Central memory CD8-positive, alpha-beta T cell (primary cell): ENCODE measurements at regions not wholly inside any gene's neighbourhood (a gene's known extent, or its start where the extent isn't known, plus 50 kb on each side); places are given as distances from the start of the nearest gene placed in this dataset.

Source experiments
- ATAC-seq: fragments of 150-1000 bp; cut with Tn5 transposase; replicated peaks from 2 replicates; pipeline ENCODE4 v1.10.0; 2022; ENCODE audit warnings: mild to moderate bottlenecking, moderate FRiP score, moderate number of reproducible peaks; ENCODE audit not compliant: poor library complexity, severe bottlenecking; ENCODE audit errors: extremely low read depth
- DNase-seq, 2 donors: peaks; one replicate each; pipeline ENCODE4 v3.0.0; 2021; ENCODE audit warnings: low spot score in 2 of 2
- H3K27ac Mint-ChIP-seq: one replicate; pipeline ENCODE4 v1.8.0; 2022; ENCODE audit warnings: low read depth, mild to moderate bottlenecking, moderate library complexity, mixed read lengths
- H3K27me3 Mint-ChIP-seq: one replicate; pipeline ENCODE4 v1.8.0; 2022; ENCODE audit warnings: mixed read lengths
- H3K36me3 Mint-ChIP-seq: one replicate; pipeline ENCODE4 v1.8.0; 2022; ENCODE audit warnings: mild to moderate bottlenecking, moderate library complexity, mixed read lengths; ENCODE audit not compliant: insufficient read depth
- H3K4me1 Mint-ChIP-seq: one replicate; pipeline ENCODE4 v1.8.0; 2022; ENCODE audit warnings: mixed read lengths
- H3K4me3 Mint-ChIP-seq: one replicate; pipeline ENCODE4 v1.8.0; 2022; ENCODE audit warnings: mild to moderate bottlenecking, moderate library complexity, mixed read lengths
- H3K9me3 Mint-ChIP-seq: one replicate; pipeline ENCODE4 v1.8.0; 2022; ENCODE audit warnings: mixed read lengths

- DNase-seq: no peak
- Mint-ChIP-seq H3K27me3 (peaks cover 65% of the 10 kb centered on the region), H3K4me1 (no peaks in the 10 kb centered on the region), H3K27ac (no peak overlapping the region), H3K9me3 (no peaks in the 10 kb centered on the region), H3K4me3 (no peak overlapping the region), H3K36me3 (no peaks in the 10 kb centered on the region)
- ATAC-seq: no peak
These were observed 140.1 kb downstream of the ATP23 start for GRCh38 chr12:58081488-58081887.

GRCh38 chr12:58082996-58083395, 141.6 kb downstream of the ATP23 start:
- H3K36me3 Mint-ChIP-seq: no peaks in the 10 kb centered on the region
- H3K27me3 Mint-ChIP-seq: peaks cover 75% of the 10 kb centered on the region
- ATAC-seq (no peak), DNase-seq (no peak)
- H3K4me1 Mint-ChIP-seq: no peaks in the 10 kb centered on the region
- H3K9me3 Mint-ChIP-seq: no peaks in the 10 kb centered on the region
- no peak overlapping the region for H3K27ac Mint-ChIP-seq
- H3K4me3 Mint-ChIP-seq: no peak overlapping the region

- H3K27ac Mint-ChIP-seq: no peak overlapping the region
- no peaks in the 10 kb centered on the region for H3K9me3 Mint-ChIP-seq
- ATAC-seq (no peak), DNase-seq (no peak)
- H3K27me3 Mint-ChIP-seq: peaks cover 48% of the 10 kb centered on the region
- no peak overlapping the region for H3K4me3 Mint-ChIP-seq
- no peaks in the 10 kb centered on the region for H3K4me1 Mint-ChIP-seq
- no peaks in the 10 kb centered on the region for H3K36me3 Mint-ChIP-seq
These were observed 144.6 kb downstream of the ATP23 start for GRCh38 chr12:58086006-58086405.

DNA sequence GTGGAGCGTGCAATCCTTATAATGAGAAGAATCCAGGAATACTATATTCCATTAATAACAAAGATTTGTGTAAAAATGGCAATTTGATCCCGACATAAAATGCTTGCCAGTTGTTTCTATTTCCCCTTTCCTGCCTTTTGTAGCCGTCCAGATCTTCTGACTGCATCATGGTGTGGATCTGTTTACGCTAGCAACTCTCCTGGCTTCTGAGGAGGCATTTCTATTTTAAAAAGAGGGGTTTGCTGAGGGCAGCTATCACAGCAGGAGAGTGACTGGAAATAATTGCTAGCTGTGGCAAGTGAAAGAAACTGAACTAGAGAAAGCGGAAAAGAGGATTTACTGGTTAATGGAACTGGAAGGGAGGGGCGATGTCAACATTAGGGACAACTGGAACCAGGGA, 145.6 kb downstream of the ATP23 start:
- H3K27me3 Mint-ChIP-seq: peaks cover 46% of the 10 kb centered on the region
- DNase-seq: no peak
- H3K4me3 Mint-ChIP-seq: no peak overlapping the region
- no peaks in the 10 kb centered on the region for H3K4me1 Mint-ChIP-seq
- H3K36me3 Mint-ChIP-seq: no peaks in the 10 kb centered on the region
- H3K9me3 Mint-ChIP-seq: no peaks in the 10 kb centered on the region
- no peak overlapping the region for H3K27ac Mint-ChIP-seq
- no peak for ATAC-seq

GRCh38 chr12:58087423-58088127, 146.2 kb downstream of the ATP23 start:
- no peak overlapping the region for H3K27ac Mint-ChIP-seq
- H3K4me1 Mint-ChIP-seq: no peaks in the 10 kb centered on the region
- no peak overlapping the region for H3K4me3 Mint-ChIP-seq
- no peaks in the 10 kb centered on the region for H3K9me3 Mint-ChIP-seq
- peaks cover 48% of the 10 kb centered on the region for H3K27me3 Mint-ChIP-seq
- ATAC-seq (no peak), DNase-seq (no peak)
- no peaks in the 10 kb centered on the region for H3K36me3 Mint-ChIP-seq

DNA sequence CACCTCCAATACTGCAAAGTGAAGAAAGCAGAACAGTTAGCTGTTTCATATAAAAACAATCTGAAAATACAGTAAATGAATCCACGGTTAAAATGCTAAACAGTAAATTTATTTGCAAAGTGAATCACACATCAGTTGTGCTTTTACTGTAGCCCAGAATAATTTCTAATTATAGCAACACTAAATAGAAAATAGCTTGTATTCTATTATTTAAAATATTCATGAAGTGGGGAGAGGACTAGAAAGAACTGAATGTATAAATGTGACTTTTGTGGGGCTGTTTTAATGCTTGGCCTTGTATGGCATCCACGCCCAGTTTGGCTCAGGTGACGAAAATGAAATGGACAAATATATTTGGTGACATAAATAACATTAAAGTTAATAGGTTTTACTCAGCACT, 148.2 kb downstream of the ATP23 start:
- Mint-ChIP-seq H3K27ac (no peak overlapping the region), H3K27me3 (peaks cover 52% of the 10 kb centered on the region), H3K4me1 (no peaks in the 10 kb centered on the region), H3K4me3 (no peak overlapping the region), H3K36me3 (no peaks in the 10 kb centered on the region), H3K9me3 (no peaks in the 10 kb centered on the region)
- ATAC-seq (no peak), DNase-seq (no peak)

DNA sequence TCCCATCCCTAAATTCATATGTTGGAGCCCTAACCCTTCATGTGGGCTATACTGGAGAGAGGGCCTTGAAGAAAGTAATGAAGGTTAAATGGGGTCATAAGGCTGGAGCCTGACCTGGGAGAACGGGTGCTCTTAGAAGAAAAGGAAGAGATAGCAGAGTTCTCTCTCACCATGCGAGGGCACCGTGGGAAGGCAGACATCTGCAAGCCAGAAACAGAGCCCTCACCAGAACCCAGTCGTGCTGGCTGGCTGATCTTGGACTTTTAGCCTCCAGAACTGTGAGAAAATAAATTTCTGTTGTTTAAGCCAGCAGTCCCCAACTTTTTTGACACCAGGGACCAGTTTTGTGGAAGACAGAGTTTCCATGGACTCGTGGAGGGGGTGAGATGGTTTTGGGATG, 149.3 kb downstream of the ATP23 start:
- peaks cover 45% of the 10 kb centered on the region for H3K27me3 Mint-ChIP-seq
- no peak for ATAC-seq
- no peaks in the 10 kb centered on the region for H3K4me1 Mint-ChIP-seq
- H3K27ac Mint-ChIP-seq: no peak overlapping the region
- no peak for DNase-seq
- H3K9me3 Mint-ChIP-seq: no peaks in the 10 kb centered on the region
- H3K4me3 Mint-ChIP-seq: no peak overlapping the region
- no peaks in the 10 kb centered on the region for H3K36me3 Mint-ChIP-seq

- DNase-seq: no peak
- Mint-ChIP-seq H3K36me3 (no peaks in the 10 kb centered on the region), H3K4me1 (no peaks in the 10 kb centered on the region), H3K27ac (no peak overlapping the region), H3K9me3 (no peaks in the 10 kb centered on the region), H3K27me3 (peaks cover 37% of the 10 kb centered on the region), H3K4me3 (no peak overlapping the region)
- ATAC-seq: no peak
These were observed 153.6 kb downstream of the ATP23 start for GRCh38 chr12:58095002-58095401.

- H3K9me3 Mint-ChIP-seq: no peaks in the 10 kb centered on the region
- no peak overlapping the region for H3K4me3 Mint-ChIP-seq
- H3K36me3 Mint-ChIP-seq: no peaks in the 10 kb centered on the region
- ATAC-seq: no peak
- H3K4me1 Mint-ChIP-seq: no peaks in the 10 kb centered on the region
- DNase-seq: no peak
- peaks cover 35% of the 10 kb centered on the region for H3K27me3 Mint-ChIP-seq
- no peak overlapping the region for H3K27ac Mint-ChIP-seq
These were observed 156.4 kb downstream of the ATP23 start for GRCh38 chr12:58097741-58098140.

- Mint-ChIP-seq H3K36me3 (no peaks in the 10 kb centered on the region), H3K9me3 (no peaks in the 10 kb centered on the region), H3K4me1 (no peaks in the 10 kb centered on the region), H3K27ac (no peak overlapping the region), H3K27me3 (peaks cover 21% of the 10 kb centered on the region), H3K4me3 (no peak overlapping the region)
- no peak for ATAC-seq
- no peak for DNase-seq
These were observed 158.1 kb downstream of the ATP23 start for GRCh38 chr12:58099476-58099875.

DNA sequence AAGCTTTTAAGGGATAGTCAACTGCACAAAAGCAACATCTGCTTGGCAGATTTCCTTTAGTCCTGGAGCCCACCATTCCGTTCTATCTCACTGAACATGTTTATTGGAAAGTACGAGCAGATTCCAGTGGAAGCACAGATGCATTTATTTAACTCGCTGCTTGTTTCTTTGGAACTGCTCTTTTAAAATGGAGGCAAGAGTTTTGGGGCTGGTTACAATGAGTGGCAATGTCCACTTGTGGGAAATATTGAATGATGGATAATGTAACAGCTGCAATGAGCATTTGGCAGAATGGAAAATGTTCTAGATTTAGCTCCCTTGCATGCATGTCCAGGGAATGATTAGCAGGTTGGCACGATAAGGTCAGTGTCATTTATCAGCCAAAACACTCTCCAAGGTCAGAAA, 163.0 kb downstream of the ATP23 start:
- H3K27me3 Mint-ChIP-seq: peaks cover 18% of the 10 kb centered on the region
- H3K27ac Mint-ChIP-seq: no peak overlapping the region

DNA sequence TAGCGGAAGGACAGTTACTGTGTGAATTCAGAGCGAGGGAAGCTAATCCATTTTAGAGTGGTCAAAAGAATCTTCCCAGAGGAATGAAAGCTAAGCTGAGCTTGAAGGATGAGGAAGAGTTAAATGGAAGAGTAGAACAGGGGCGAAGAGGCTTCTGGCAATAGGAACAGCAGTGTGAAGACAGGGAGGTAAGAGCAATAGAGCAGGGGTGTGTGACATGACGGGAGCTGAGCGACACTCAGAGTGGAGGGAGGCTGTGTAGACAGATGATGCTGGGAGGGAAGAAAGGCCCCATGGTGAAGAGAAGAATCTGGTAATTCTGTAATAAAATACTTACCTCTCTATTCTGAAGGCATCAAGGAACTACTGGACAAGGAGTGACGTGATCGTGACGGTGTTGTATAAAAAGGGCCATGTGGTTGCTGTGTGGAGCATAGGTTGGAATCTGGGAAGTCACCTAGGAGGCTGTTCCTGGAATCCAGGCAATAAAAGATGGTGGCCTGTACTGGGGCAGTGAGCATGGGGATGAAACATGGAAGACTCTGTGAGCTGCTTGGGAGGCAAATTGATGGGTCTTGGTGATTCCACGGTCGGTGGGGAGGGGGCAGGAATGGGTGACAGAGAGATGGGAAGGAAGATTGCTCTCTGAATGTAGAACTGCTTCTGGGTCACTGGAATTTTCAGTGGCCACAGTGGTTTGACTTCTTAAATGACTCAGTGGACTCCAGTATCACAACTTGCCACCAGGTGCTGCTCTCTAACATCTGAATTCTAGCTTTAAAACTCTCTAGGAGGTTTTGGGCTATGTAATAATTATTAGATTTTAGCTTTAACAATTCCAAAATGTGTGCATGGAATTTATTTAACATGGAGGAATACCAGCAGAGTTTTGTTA, 164.1 kb downstream of the ATP23 start:
- Mint-ChIP-seq H3K36me3 (no peaks in the 10 kb centered on the region), H3K4me1 (no peaks in the 10 kb centered on the region), H3K27ac (no peak overlapping the region), H3K27me3 (peaks cover 10% of the 10 kb centered on the region), H3K4me3 (no peak overlapping the region), H3K9me3 (peaks cover 5% of the 10 kb centered on the region)
- ATAC-seq: no peak
- DNase-seq: no peak

More for the DNA sequence above, 163.0 kb downstream of the ATP23 start:
- H3K9me3 Mint-ChIP-seq: peaks cover 5% of the 10 kb centered on the region
- ATAC-seq: no peak
- H3K36me3 Mint-ChIP-seq: no peaks in the 10 kb centered on the region
- no peaks in the 10 kb centered on the region for H3K4me1 Mint-ChIP-seq
- no peak for DNase-seq
- no peak overlapping the region for H3K4me3 Mint-ChIP-seq

DNA sequence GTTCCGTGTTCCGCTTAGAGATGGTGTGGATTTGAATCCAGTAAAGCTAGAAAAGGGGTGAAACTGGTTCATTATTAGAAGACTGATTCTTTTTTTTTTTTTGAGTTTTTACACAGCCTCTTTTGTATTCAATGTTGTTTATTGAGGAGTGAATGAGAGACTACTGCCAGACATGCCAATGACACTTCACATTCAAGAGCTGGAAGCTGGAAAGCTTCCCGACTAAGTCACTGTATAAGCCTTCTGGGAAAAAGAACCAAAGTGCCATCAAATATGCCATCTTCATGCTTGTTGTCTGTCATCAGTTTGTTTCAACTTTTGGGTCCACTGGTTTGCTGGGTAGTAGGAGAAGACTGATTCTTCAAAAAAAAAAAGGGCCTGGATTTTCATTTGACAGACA, 164.8 kb downstream of the ATP23 start:
- Mint-ChIP-seq H3K4me3 (no peak overlapping the region), H3K9me3 (peaks cover 5% of the 10 kb centered on the region), H3K27ac (no peak overlapping the region), H3K4me1 (no peaks in the 10 kb centered on the region), H3K27me3 (peaks cover 6% of the 10 kb centered on the region), H3K36me3 (no peaks in the 10 kb centered on the region)
- ATAC-seq (no peak), DNase-seq (no peak)
